ENCODE measurements at regions not wholly inside any gene's neighbourhood (a gene's known extent, or its start where the extent isn't known, plus 50 kb on each side); places are given as distances from the start of the nearest gene placed in this dataset.

DNA sequence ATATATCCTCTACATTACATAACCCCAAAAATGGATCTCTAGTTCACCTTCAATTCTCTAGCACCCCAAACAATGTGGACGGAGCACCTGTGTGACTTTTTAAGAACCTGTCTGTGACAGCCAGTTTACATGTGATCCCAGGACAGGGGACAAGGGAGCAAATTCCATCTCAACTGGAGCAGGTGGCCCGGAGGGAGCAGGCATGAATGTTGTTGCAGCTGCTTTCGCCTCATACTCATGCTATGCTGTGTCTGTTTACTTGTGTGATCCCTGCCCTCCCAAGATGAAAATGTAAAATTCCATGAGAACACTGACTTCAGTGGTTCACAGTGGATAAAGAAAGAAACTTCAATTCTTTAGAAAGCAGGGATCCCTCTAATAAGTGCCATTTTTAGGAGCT, 600.3 kb downstream of the CDH26 start:
- Histone ChIP-seq H2AFZ (ENCODE audit: low read length) (no peak overlapping the region), H4K5ac (ENCODE audit: insufficient read length, low read depth, low read length) (no peak overlapping the region), H3K27me3 (replicated peaks in 1 of 4; ENCODE audit: control insufficient read depth in 3 of 4, extremely low read depth in 1 of 4, insufficient read depth in 3 of 4, low read length in 3 of 4) (no peaks in the 10 kb centered on the region; a peak in 3 of 7 replicates), H3K9ac (replicated peaks in 1 of 4; ENCODE audit: extremely low read depth in 1 of 4, low read depth in 3 of 4, low read length in 3 of 4) (no peak overlapping the region), H3K4ac (replicated peaks; ENCODE audit: insufficient read length, low read depth, low read length) (no peak overlapping the region), H2BK120ac (replicated peaks; ENCODE audit: low read depth, low read length) (no peak overlapping the region), H3K23ac (ENCODE audit: insufficient read length) (no peak overlapping the region), H2BK12ac (ENCODE audit: low read depth, low read length) (no peak overlapping the region), H3K18ac (ENCODE audit: extremely low read depth, low read length) (no peak overlapping the region), H3K79me1 (ENCODE audit: low read depth, low read length) (no peaks in the 10 kb centered on the region), H3K56ac (replicated peaks; ENCODE audit: insufficient read length, low read depth, low read length) (no peak overlapping the region), H3K9me3 (ENCODE audit: insufficient read depth in 2 of 2, low read depth in 1 of 2, low read length in 1 of 2) (no peaks in the 10 kb centered on the region), H3K79me2 (ENCODE audit: control insufficient read depth in 1 of 2, insufficient read depth in 2 of 2, low read length in 2 of 2) (no peaks in the 10 kb centered on the region), H3K36me3 (ENCODE audit: control insufficient read depth in 2 of 4, insufficient read depth in 4 of 4, low read length in 3 of 4) (no peaks in the 10 kb centered on the region), H4K8ac (ENCODE audit: extremely low read depth, insufficient read depth, low read length) (no peak overlapping the region), H3K14ac (ENCODE audit: insufficient read length) (no peak overlapping the region), H2BK15ac (ENCODE audit: low read length) (no peak overlapping the region), H2AK5ac (ENCODE audit: low read depth, low read length) (no peak overlapping the region), H2BK20ac (ENCODE audit: low read length) (no peak overlapping the region), H2BK5ac (ENCODE audit: low read depth, low read length) (no peak overlapping the region), H3K27ac (ENCODE audit: low read depth, low read length) (no peak overlapping the region), H3K23me2 (ENCODE audit: low read depth, low read length) (no peaks in the 10 kb centered on the region), H3K4me1 (replicated peaks in 1 of 4; ENCODE audit: control insufficient read depth in 3 of 4, insufficient read depth in 4 of 4, low read length in 3 of 4) (no peaks in the 10 kb centered on the region; a peak in 1 of 7 replicates), H4K20me1 (replicated peaks in 1 of 2; ENCODE audit: control insufficient read depth in 1 of 2, insufficient read depth in 2 of 2, low read length in 2 of 2) (no peaks in the 10 kb centered on the region), H3K4me3 (ENCODE audit: extremely low read depth in 1 of 4, insufficient read depth in 2 of 4, low read depth in 3 of 4, low read length in 4 of 4) (no peak overlapping the region), H4K91ac (replicated peaks; ENCODE audit: insufficient read length, low read length) (no peak overlapping the region), H3K4me2 (ENCODE audit: insufficient read depth in 1 of 2, low read depth in 2 of 2, low read length in 2 of 2) (no peak overlapping the region)
- CTCF ChIA-PET (ENCODE audit: partially characterized antibody): no interaction called here
- WGBS, 2 experiments (ENCODE audit: extremely low coverage in 1 of 2, insufficient coverage in 1 of 2, insufficient read length in 1 of 2, insufficient replicate concordance in 2 of 2, low coverage in 1 of 2, low lambda C conversion rate in 2 of 2, missing lambda C conversion rate in 1 of 2): 94% methylated on average over 3 of the region's 3 CpGs; no CpG with 5 or more reads in 1 of the 2 experiments
- POLR2A ChIA-PET (ENCODE audit: partially characterized antibody): no interaction called here
- DNase-seq (ENCODE audit: low read depth in 1 of 2, low spot score in 2 of 2): no peak
- no peak for FAIRE-seq
- TF ChIP-seq TCF12 (IDR thresholded peaks at IDR 0.05; ENCODE audit: low read depth, low read length): no peak
- no peak for TF ChIP-seq KDM1A (IDR thresholded peaks at IDR 0.05; ENCODE audit: borderline replicate concordance, low read length)
- no peak for TF ChIP-seq HDAC6 (IDR thresholded peaks at IDR 0.05; ENCODE audit: low read depth, low read length)
- TF ChIP-seq CEBPB (IDR thresholded peaks at IDR 0.05; ENCODE audit: low read depth, low read length): no peak
- TF ChIP-seq ATF3 (IDR thresholded peaks at IDR 0.05; ENCODE audit: insufficient read depth, low read depth, low read length): no peak

All from H1 (cell line).